ENCODE measurements at regions not wholly inside any gene's neighbourhood (a gene's known extent, or its start where the extent isn't known, plus 50 kb on each side); places are given as distances from the start of the nearest gene placed in this dataset.
"Not testable (repeated sequence)": the region's sequence is repeated elsewhere in the genome, so short reads cannot be mapped to it uniquely, and the experiment has no call there.

GRCh38 chr6:74505391-74505790, 700.5 kb downstream of the COL12A1 start:
- H3K27me3 Mint-ChIP-seq (ENCODE audit: unreplicated experiment) = no peaks in the 10 kb centered on the region
- H3K4me3 Mint-ChIP-seq (ENCODE audit: unreplicated experiment) = no peak overlapping the region
- no peak for TF ChIP-seq CTCF (IDR thresholded peaks at IDR 0.05)
- DNase-seq (ENCODE audit: extremely low spot score, unreplicated experiment) = no peak
- no peak overlapping the region for H3K27ac Mint-ChIP-seq (ENCODE audit: unreplicated experiment)
- peaks cover 45% of the 10 kb centered on the region for H3K9me3 Mint-ChIP-seq (ENCODE audit: unreplicated experiment)
- no peaks in the 10 kb centered on the region for H3K4me1 Mint-ChIP-seq (ENCODE audit: unreplicated experiment)
- H3K36me3 Mint-ChIP-seq (ENCODE audit: unreplicated experiment) = peaks cover 10% of the 10 kb centered on the region

- no peak for TF ChIP-seq CTCF (IDR thresholded peaks at IDR 0.05)
- Mint-ChIP-seq H3K27me3 (ENCODE audit: unreplicated experiment) (no peaks in the 10 kb centered on the region), H3K9me3 (ENCODE audit: unreplicated experiment) (peaks cover 41% of the 10 kb centered on the region), H3K36me3 (ENCODE audit: unreplicated experiment) (peaks cover 10% of the 10 kb centered on the region), H3K4me1 (ENCODE audit: unreplicated experiment) (no peaks in the 10 kb centered on the region), H3K4me3 (ENCODE audit: unreplicated experiment) (no peak overlapping the region), H3K27ac (ENCODE audit: unreplicated experiment) (no peak overlapping the region)
- DNase-seq (ENCODE audit: extremely low spot score, unreplicated experiment) = no peak
Measured at GRCh38 chr6:74504941-74505340, 700.9 kb downstream of the COL12A1 start.

- Mint-ChIP-seq H3K27ac (ENCODE audit: unreplicated experiment) (no peak overlapping the region), H3K27me3 (ENCODE audit: unreplicated experiment) (no peaks in the 10 kb centered on the region), H3K36me3 (ENCODE audit: unreplicated experiment) (peaks cover 2% of the 10 kb centered on the region), H3K4me1 (ENCODE audit: unreplicated experiment) (no peaks in the 10 kb centered on the region), H3K9me3 (ENCODE audit: unreplicated experiment) (no peaks in the 10 kb centered on the region), H3K4me3 (ENCODE audit: unreplicated experiment) (no peak overlapping the region)
- no peak for DNase-seq (ENCODE audit: extremely low spot score, unreplicated experiment)
- TF ChIP-seq CTCF (IDR thresholded peaks at IDR 0.05) = no peak
Measured at GRCh38 chr6:74492587-74492986, 713.3 kb downstream of the COL12A1 start.

- Mint-ChIP-seq H3K9me3 (ENCODE audit: unreplicated experiment) (peaks cover 2% of the 10 kb centered on the region), H3K4me1 (ENCODE audit: unreplicated experiment) (no peaks in the 10 kb centered on the region), H3K4me3 (ENCODE audit: unreplicated experiment) (no peak overlapping the region), H3K27ac (ENCODE audit: unreplicated experiment) (no peak overlapping the region), H3K27me3 (ENCODE audit: unreplicated experiment) (no peaks in the 10 kb centered on the region), H3K36me3 (ENCODE audit: unreplicated experiment) (peaks cover 2% of the 10 kb centered on the region)
- TF ChIP-seq CTCF (IDR thresholded peaks at IDR 0.05) = no peak
- DNase-seq (ENCODE audit: extremely low spot score, unreplicated experiment) = no peak
Measured at GRCh38 chr6:74491844-74492374, 713.9 kb downstream of the COL12A1 start.

GRCh38 chr6:74488726-74489125, 717.1 kb downstream of the COL12A1 start:
- not testable (repeated sequence) for H3K9me3 Mint-ChIP-seq (ENCODE audit: unreplicated experiment); DNase-seq (ENCODE audit: extremely low spot score, unreplicated experiment); H3K4me3 Mint-ChIP-seq (ENCODE audit: unreplicated experiment); H3K4me1 Mint-ChIP-seq (ENCODE audit: unreplicated experiment); H3K27me3 Mint-ChIP-seq (ENCODE audit: unreplicated experiment); H3K36me3 Mint-ChIP-seq (ENCODE audit: unreplicated experiment); H3K27ac Mint-ChIP-seq (ENCODE audit: unreplicated experiment)

GRCh38 chr6:74482180-74482579, 723.7 kb downstream of the COL12A1 start:
- no peak for TF ChIP-seq CTCF (IDR thresholded peaks at IDR 0.05)
- H3K27ac Mint-ChIP-seq (ENCODE audit: unreplicated experiment) = no peak overlapping the region
- DNase-seq (ENCODE audit: extremely low spot score, unreplicated experiment) = no peak
- no peaks in the 10 kb centered on the region for H3K36me3 Mint-ChIP-seq (ENCODE audit: unreplicated experiment)
- H3K4me3 Mint-ChIP-seq (ENCODE audit: unreplicated experiment) = no peak overlapping the region
- no peaks in the 10 kb centered on the region for H3K4me1 Mint-ChIP-seq (ENCODE audit: unreplicated experiment)
- no peaks in the 10 kb centered on the region for H3K27me3 Mint-ChIP-seq (ENCODE audit: unreplicated experiment)
- H3K9me3 Mint-ChIP-seq (ENCODE audit: unreplicated experiment) = peaks cover 8% of the 10 kb centered on the region
